ENCODE measurements at regions not wholly inside any gene's neighbourhood (a gene's known extent, or its start where the extent isn't known, plus 50 kb on each side); places are given as distances from the start of the nearest gene placed in this dataset.

DNA sequence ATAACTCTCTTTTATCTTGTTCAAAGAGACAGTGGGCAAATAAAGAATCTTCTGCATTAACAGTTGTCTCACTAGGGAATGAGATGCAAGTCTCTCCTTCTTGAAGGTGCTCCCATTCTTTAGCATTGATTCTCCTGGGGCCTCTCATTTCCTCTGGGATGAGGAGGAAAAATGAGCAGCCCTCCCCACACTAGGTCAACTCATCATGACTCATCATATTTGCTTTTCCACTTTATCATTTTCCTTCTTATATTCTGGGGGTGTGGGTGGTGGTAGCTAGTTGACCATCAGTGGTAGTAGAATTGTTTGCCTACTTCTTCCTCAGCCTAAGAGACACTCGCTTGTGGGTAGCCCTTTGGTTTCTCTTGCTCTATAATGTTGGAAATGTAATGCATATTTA lies 182.0 kb upstream of the C1orf87 start:
- TF ChIP-seq, protein P1, sequence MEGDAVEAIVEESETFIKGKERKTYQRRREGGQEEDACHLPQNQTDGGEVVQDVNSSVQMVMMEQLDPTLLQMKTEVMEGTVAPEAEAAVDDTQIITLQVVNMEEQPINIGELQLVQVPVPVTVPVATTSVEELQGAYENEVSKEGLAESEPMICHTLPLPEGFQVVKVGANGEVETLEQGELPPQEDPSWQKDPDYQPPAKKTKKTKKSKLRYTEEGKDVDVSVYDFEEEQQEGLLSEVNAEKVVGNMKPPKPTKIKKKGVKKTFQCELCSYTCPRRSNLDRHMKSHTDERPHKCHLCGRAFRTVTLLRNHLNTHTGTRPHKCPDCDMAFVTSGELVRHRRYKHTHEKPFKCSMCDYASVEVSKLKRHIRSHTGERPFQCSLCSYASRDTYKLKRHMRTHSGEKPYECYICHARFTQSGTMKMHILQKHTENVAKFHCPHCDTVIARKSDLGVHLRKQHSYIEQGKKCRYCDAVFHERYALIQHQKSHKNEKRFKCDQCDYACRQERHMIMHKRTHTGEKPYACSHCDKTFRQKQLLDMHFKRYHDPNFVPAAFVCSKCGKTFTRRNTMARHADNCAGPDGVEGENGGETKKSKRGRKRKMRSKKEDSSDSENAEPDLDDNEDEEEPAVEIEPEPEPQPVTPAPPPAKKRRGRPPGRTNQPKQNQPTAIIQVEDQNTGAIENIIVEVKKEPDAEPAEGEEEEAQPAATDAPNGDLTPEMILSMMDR (IDR thresholded peaks at IDR 0.05): no peak
- no peak for TF ChIP-seq POLR2A (IDR thresholded peaks at IDR 0.05)
